ENCODE measurements at regions not wholly inside any gene's neighbourhood (a gene's known extent, or its start where the extent isn't known, plus 50 kb on each side); places are given as distances from the start of the nearest gene placed in this dataset.

DNA sequence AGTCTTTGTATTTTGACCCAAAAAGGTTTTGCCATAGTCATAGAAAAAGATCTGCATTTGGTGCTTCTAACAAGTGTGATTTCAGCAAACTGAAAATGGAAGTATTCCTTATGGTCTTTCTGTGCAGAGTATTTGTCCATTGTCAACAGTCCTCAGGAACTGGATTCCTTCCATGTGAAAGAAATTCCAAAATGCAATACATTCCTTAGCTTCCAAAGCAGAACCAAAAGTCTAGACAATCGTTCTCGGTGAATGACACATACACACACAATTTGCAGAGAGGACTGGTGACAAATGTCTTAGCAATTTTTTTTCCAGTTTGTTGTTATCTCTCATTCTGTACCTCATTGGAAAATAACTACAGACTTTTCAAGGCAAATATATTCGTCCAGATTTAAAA is 562.2 kb upstream of the SLIT2 start:
- WGBS, 5 donors: 24 to 54% (median 34%) methylated on average over 3 of the region's 3 CpGs
- TF ChIP-seq EP300 (IDR thresholded peaks at IDR 0.05) (no peak), POLR2A (IDR thresholded peaks at IDR 0.05) (no peak), POLR2AphosphoS5 (IDR thresholded peaks at IDR 0.05) (no peak)
- TF ChIP-seq, protein P1, sequence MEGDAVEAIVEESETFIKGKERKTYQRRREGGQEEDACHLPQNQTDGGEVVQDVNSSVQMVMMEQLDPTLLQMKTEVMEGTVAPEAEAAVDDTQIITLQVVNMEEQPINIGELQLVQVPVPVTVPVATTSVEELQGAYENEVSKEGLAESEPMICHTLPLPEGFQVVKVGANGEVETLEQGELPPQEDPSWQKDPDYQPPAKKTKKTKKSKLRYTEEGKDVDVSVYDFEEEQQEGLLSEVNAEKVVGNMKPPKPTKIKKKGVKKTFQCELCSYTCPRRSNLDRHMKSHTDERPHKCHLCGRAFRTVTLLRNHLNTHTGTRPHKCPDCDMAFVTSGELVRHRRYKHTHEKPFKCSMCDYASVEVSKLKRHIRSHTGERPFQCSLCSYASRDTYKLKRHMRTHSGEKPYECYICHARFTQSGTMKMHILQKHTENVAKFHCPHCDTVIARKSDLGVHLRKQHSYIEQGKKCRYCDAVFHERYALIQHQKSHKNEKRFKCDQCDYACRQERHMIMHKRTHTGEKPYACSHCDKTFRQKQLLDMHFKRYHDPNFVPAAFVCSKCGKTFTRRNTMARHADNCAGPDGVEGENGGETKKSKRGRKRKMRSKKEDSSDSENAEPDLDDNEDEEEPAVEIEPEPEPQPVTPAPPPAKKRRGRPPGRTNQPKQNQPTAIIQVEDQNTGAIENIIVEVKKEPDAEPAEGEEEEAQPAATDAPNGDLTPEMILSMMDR (IDR thresholded peaks at IDR 0.05): no peak
- Histone ChIP-seq H3K9me3 (no peaks in the 10 kb centered on the region), H3K4me3 (no peak overlapping the region), H3K27ac (no peak overlapping the region), H3K27me3 (no peaks in the 10 kb centered on the region), H3K36me3 (no peaks in the 10 kb centered on the region), H3K4me1 (no peaks in the 10 kb centered on the region)
- DNase-seq: peak in 1 of 2 donors; percentile 29
- intact Hi-C loops (cut with DNase I; ENCODE audit: low total_unique reads): no loop called here

DNA sequence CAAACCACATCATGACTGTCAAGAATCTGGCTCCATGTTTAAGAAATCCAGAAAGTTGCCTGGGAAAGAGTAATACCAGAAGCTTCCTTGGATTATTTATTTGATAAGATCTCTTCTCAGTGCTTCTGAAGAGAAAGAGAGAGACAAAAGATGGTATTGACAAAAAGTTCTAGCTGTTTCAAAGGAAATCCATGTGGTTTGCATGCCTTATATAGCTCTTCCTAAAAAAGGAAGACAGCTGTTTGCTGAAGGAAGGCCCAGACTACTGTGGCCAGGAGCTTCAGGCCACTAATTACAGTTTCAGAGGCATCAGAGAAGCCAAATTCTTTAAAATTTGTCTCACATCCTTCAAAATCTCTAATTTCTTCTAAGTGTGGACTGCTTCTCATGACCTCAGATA is 565.2 kb upstream of the SLIT2 start:
- intact Hi-C loops (cut with DNase I; ENCODE audit: low total_unique reads): no loop called here
- TF ChIP-seq EP300 (IDR thresholded peaks at IDR 0.05): no peak
- H3K9me3 ChIP-seq: no peaks in the 10 kb centered on the region
- DNase-seq: no peak
- H3K27me3 ChIP-seq: no peaks in the 10 kb centered on the region
- H3K4me3 ChIP-seq: no peak overlapping the region
- H3K4me1 ChIP-seq: no peaks in the 10 kb centered on the region
- H3K27ac ChIP-seq: no peak overlapping the region
- no peaks in the 10 kb centered on the region for H3K36me3 ChIP-seq

DNA sequence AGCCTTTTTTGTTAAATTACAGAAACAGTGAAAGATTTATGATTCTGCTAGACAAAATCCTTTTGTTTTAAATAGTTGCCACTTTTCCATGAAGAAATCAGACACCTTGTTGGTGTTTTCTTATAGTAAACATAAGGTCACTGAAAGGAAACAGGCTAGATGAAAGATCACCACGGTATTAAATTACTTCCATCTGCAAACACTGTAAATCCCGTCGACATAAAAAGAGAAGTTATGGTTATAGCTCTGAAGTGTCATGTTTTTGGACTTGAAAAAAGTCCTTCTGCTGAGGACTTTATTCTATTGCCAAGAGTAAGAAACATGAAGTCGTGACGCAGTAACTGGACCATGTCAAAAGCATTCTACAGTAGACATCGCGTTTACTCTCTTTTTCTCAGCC is 567.6 kb upstream of the SLIT2 start:
- no peaks in the 10 kb centered on the region for H3K9me3 ChIP-seq
- H3K4me3 ChIP-seq: no peak overlapping the region
- WGBS, 5 donors: 54 to 78% (median 69%) methylated on average over 7 of the region's 7 CpGs
- no peak for TF ChIP-seq POLR2AphosphoS5 (IDR thresholded peaks at IDR 0.05)
- TF ChIP-seq, protein P1 (IDR thresholded peaks at IDR 0.05): no peak
- TF ChIP-seq POLR2A (IDR thresholded peaks at IDR 0.05): no peak
- no peak for TF ChIP-seq EP300 (IDR thresholded peaks at IDR 0.05)
- intact Hi-C loops (cut with DNase I; ENCODE audit: low total_unique reads): no loop called here
- H3K36me3 ChIP-seq: no peaks in the 10 kb centered on the region
- no peaks in the 10 kb centered on the region for H3K27me3 ChIP-seq
- H3K4me1 ChIP-seq: no peaks in the 10 kb centered on the region
- H3K27ac ChIP-seq: no peak overlapping the region
- peak in 1 of 2 donors; percentile 73 for DNase-seq

DNA sequence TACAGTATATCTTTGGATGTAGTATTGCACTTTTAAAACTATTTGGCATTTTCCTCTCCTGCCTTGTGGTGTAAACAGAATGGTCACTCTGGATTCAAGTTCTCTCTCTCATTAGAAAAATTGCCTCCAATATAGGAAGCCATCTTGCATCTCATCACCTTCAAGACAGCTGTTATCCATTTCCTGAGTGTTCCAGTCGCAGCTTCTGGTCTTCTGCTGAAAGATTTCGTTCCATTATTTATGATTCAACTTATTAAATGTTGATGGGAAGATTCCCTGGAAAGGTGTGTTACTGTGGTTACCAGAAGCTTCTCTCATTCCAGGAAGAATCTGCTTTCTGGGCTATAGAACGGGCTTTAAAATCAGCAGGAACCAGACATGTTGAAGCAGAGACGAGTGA is 568.3 kb upstream of the SLIT2 start:
- DNase-seq: peak in 1 of 2 donors; percentile 17
- TF ChIP-seq, protein P1 (IDR thresholded peaks at IDR 0.05): no peak
- no peak for TF ChIP-seq POLR2AphosphoS5 (IDR thresholded peaks at IDR 0.05)
- TF ChIP-seq EP300 (IDR thresholded peaks at IDR 0.05): no peak
- TF ChIP-seq POLR2A (IDR thresholded peaks at IDR 0.05): no peak
- intact Hi-C loops (cut with DNase I; ENCODE audit: low total_unique reads): no loop called here
- Histone ChIP-seq H3K36me3 (no peaks in the 10 kb centered on the region), H3K4me3 (no peak overlapping the region), H3K4me1 (no peaks in the 10 kb centered on the region), H3K27me3 (no peaks in the 10 kb centered on the region), H3K27ac (no peak overlapping the region), H3K9me3 (no peaks in the 10 kb centered on the region)
- WGBS, 5 donors: 40 to 67% (median 57%) methylated on average over 4 of the region's 4 CpGs

DNA sequence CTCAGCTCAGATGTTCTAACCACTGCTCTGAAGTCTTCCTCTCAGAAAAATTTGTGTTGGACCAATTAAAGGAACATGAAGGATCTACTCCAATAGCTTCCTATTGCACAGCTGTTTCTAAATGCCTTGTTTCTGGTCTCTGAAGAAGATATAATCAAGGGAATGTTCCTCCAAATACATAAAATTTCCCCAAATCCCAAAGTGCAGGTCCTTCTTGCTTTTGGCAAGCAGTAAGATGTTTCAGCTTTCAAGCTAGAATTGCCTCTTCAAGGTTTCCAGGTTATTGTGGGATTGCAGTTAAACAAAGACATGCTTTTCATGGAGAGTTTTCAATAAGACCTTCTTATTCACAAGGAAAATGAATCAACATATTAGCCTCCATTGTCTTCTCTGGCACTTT is 574.5 kb upstream of the SLIT2 start:
- DNase-seq: no peak
- TF ChIP-seq EP300 (IDR thresholded peaks at IDR 0.05) (no peak), POLR2A (IDR thresholded peaks at IDR 0.05) (no peak), POLR2AphosphoS5 (IDR thresholded peaks at IDR 0.05) (no peak)
- TF ChIP-seq, protein P1 (IDR thresholded peaks at IDR 0.05): no peak
- H3K4me3 ChIP-seq: no peak overlapping the region
- no peak overlapping the region for H3K27ac ChIP-seq
- no peaks in the 10 kb centered on the region for H3K36me3 ChIP-seq
- H3K27me3 ChIP-seq: no peaks in the 10 kb centered on the region
- intact Hi-C loops (cut with DNase I; ENCODE audit: low total_unique reads): no loop called here
- no peaks in the 10 kb centered on the region for H3K9me3 ChIP-seq
- no peaks in the 10 kb centered on the region for H3K4me1 ChIP-seq
